Astrocyte (in vitro differentiated cells and primary cell): ENCODE measurements at regions not wholly inside any gene's neighbourhood (a gene's known extent, or its start where the extent isn't known, plus 50 kb on each side); places are given as distances from the start of the nearest gene placed in this dataset.
A peak's percentile ranks its signal among the peaks of the same experiment; 100 is the strongest.

Experiments
- DNase-seq: peaks from one replicate; pipeline ENCODE4 v3.0.0-alpha.2; 2010; ENCODE audit warnings: low read depth
- FAIRE-seq: peaks from 2 replicates; lab custom pipeline; 2011; peaks lifted over from hg19 to GRCh38; lab: Jason Lieb, UNC
- H2AFZ ChIP-seq: 2 replicates; pipeline ENCODE4 v1.6.0; 2012; ENCODE audit warnings: low read depth, low read length, inconsistent platforms
- H3K27ac ChIP-seq: 2 replicates; pipeline ENCODE4 v1.5.1; 2011; ENCODE audit warnings: low read depth, low read length, inconsistent platforms
- H3K27me3 ChIP-seq: 2 replicates; pipeline ENCODE4 v1.6.0; 2011; ENCODE audit warnings: low read length, inconsistent platforms; ENCODE audit not compliant: insufficient read depth
- H3K36me3 ChIP-seq: 2 replicates; pipeline ENCODE4 v1.5.1; 2011; ENCODE audit warnings: low read length, inconsistent platforms; ENCODE audit not compliant: insufficient read depth
- H3K4me1 ChIP-seq: 2 replicates; pipeline ENCODE4 v1.5.1; 2011; ENCODE audit warnings: low read length, inconsistent platforms; ENCODE audit not compliant: insufficient read depth
- H3K4me2 ChIP-seq: 2 replicates; pipeline ENCODE4 v1.6.0; 2012; ENCODE audit warnings: low read length, inconsistent platforms
- H3K4me3 ChIP-seq: 2 replicates; pipeline ENCODE4 v1.5.1; 2011; ENCODE audit warnings: low read depth, mild to moderate bottlenecking, low read length, inconsistent platforms; ENCODE audit not compliant: insufficient read depth
- H3K79me2 ChIP-seq: 2 replicates; pipeline ENCODE4 v1.6.0; 2012; ENCODE audit warnings: mild to moderate bottlenecking, low read length, inconsistent platforms; ENCODE audit not compliant: insufficient read depth
- H3K9ac ChIP-seq: 2 replicates; pipeline ENCODE4 v1.6.0; 2012; ENCODE audit warnings: mild to moderate bottlenecking, low read length, inconsistent platforms
- H3K9me3 ChIP-seq: 2 replicates; pipeline ENCODE4 v1.5.1; 2012; ENCODE audit warnings: low read depth, mild to moderate bottlenecking, low read length, inconsistent platforms; ENCODE audit not compliant: insufficient read depth
- H4K20me1 ChIP-seq: 2 replicates; pipeline ENCODE4 v1.6.0; 2012; ENCODE audit warnings: low read length, inconsistent platforms; ENCODE audit not compliant: insufficient read depth
- H3K27ac Mint-ChIP-seq: one replicate; pipeline ENCODE4 v1.8.0; 2021; ENCODE audit warnings: mild to moderate bottlenecking, mixed read lengths; ENCODE audit not compliant: unreplicated experiment
- H3K27me3 Mint-ChIP-seq: one replicate; pipeline ENCODE4 v1.8.0; 2021; ENCODE audit warnings: low read depth, mixed read lengths; ENCODE audit not compliant: unreplicated experiment
- H3K36me3 Mint-ChIP-seq: one replicate; pipeline ENCODE4 v1.8.0; 2021; ENCODE audit warnings: low read depth, mixed read lengths; ENCODE audit not compliant: unreplicated experiment
- H3K4me1 Mint-ChIP-seq: one replicate; pipeline ENCODE4 v1.8.0; 2021; ENCODE audit warnings: low read depth, mixed read lengths; ENCODE audit not compliant: unreplicated experiment
- H3K4me3 Mint-ChIP-seq: one replicate; pipeline ENCODE4 v1.8.0; 2021; ENCODE audit warnings: mild to moderate bottlenecking, moderate library complexity, mixed read lengths; ENCODE audit not compliant: unreplicated experiment
- H3K9me3 Mint-ChIP-seq: one replicate; pipeline ENCODE4 v1.8.0; 2021; ENCODE audit warnings: mild to moderate bottlenecking, mixed read lengths; ENCODE audit not compliant: unreplicated experiment
- CTCF ChIP-seq: IDR thresholded peaks from 2 replicates; pipeline ENCODE4 v1.5.1; 2011; ENCODE audit warnings: low read depth, mild to moderate bottlenecking, inconsistent platforms, low read length, moderate library complexity; ENCODE audit not compliant: insufficient read depth
- EZH2 ChIP-seq: IDR thresholded peaks from 2 replicates; pipeline ENCODE4 v1.6.1; 2012; ENCODE audit warnings: mild to moderate bottlenecking, low read length, inconsistent platforms; ENCODE audit not compliant: insufficient read depth

- H3K36me3 ChIP-seq = no peaks in the 10 kb centered on the region
- H3K27ac Mint-ChIP-seq = no peak overlapping the region
- H3K9me3 ChIP-seq = no peaks in the 10 kb centered on the region
- no peak overlapping the region for H2AFZ ChIP-seq
- no peak overlapping the region for H3K9ac ChIP-seq
- H3K27me3 Mint-ChIP-seq = peaks cover 21% of the 10 kb centered on the region
- no peak for DNase-seq
- no peaks in the 10 kb centered on the region for H3K9me3 Mint-ChIP-seq
- no peak overlapping the region for H3K4me2 ChIP-seq
- H3K4me1 Mint-ChIP-seq = peaks cover 13% of the 10 kb centered on the region
- H3K27ac ChIP-seq = no peak overlapping the region
- no peak for TF ChIP-seq CTCF
- TF ChIP-seq EZH2 = no peak
- no peak overlapping the region for H3K4me3 Mint-ChIP-seq
- no peaks in the 10 kb centered on the region for H3K79me2 ChIP-seq
- no peaks in the 10 kb centered on the region for H4K20me1 ChIP-seq
- peaks cover 11% of the 10 kb centered on the region for H3K4me1 ChIP-seq
- FAIRE-seq = no peak
- H3K36me3 Mint-ChIP-seq = peaks cover 3% of the 10 kb centered on the region
- H3K27me3 ChIP-seq = no peaks in the 10 kb centered on the region
- no peak overlapping the region for H3K4me3 ChIP-seq
Observed at GRCh38 chr2:16615687-16616615, 49.7 kb downstream of the CYRIA start.

- Mint-ChIP-seq H3K36me3 (peaks cover 3% of the 10 kb centered on the region), H3K9me3 (no peaks in the 10 kb centered on the region)
Observed at GRCh38 chr2:16615246-16615645, 50.4 kb downstream of the CYRIA start.

GRCh38 chr2:16614314-16614860, 51.2 kb downstream of the CYRIA start:
- Histone ChIP-seq H3K27ac (no peak overlapping the region), H3K27me3 (no peaks in the 10 kb centered on the region), H3K4me3 (no peak overlapping the region), H3K36me3 (no peaks in the 10 kb centered on the region), H3K4me1 (peaks cover 11% of the 10 kb centered on the region), H4K20me1 (no peaks in the 10 kb centered on the region), H3K4me2 (no peak overlapping the region), H3K79me2 (no peaks in the 10 kb centered on the region), H2AFZ (no peak overlapping the region), H3K9ac (no peak overlapping the region), H3K9me3 (no peaks in the 10 kb centered on the region)
- H3K4me3 Mint-ChIP-seq = no peak overlapping the region
- H3K27me3 Mint-ChIP-seq = peaks cover 21% of the 10 kb centered on the region
- H3K27ac Mint-ChIP-seq = peak overlapping the region; percentile 3
- H3K36me3 Mint-ChIP-seq = peaks cover 3% of the 10 kb centered on the region
- DNase-seq = no peak
- peaks cover 8% of the 10 kb centered on the region for H3K4me1 Mint-ChIP-seq
- no peak for TF ChIP-seq EZH2
- no peak for TF ChIP-seq CTCF
- no peaks in the 10 kb centered on the region for H3K9me3 Mint-ChIP-seq
- FAIRE-seq = no peak

More at GRCh38 chr2:16615246-16615645, 50.4 kb downstream of the CYRIA start:
- Histone ChIP-seq H3K4me2 (no peak overlapping the region), H3K27me3 (no peaks in the 10 kb centered on the region), H3K79me2 (no peaks in the 10 kb centered on the region), H3K9ac (no peak overlapping the region), H2AFZ (no peak overlapping the region), H3K4me1 (peaks cover 11% of the 10 kb centered on the region), H3K4me3 (no peak overlapping the region), H3K27ac (no peak overlapping the region), H3K9me3 (no peaks in the 10 kb centered on the region), H3K36me3 (no peaks in the 10 kb centered on the region), H4K20me1 (no peaks in the 10 kb centered on the region)
- no peak overlapping the region for H3K4me3 Mint-ChIP-seq
- H3K4me1 Mint-ChIP-seq = peaks cover 12% of the 10 kb centered on the region
- peaks cover 21% of the 10 kb centered on the region for H3K27me3 Mint-ChIP-seq
- FAIRE-seq = no peak
- H3K27ac Mint-ChIP-seq = no peak overlapping the region
- no peak for DNase-seq
- no peak for TF ChIP-seq EZH2
